HG02588 (cell line): ENCODE measurements at regions not wholly inside any gene's neighbourhood (a gene's known extent, or its start where the extent isn't known, plus 50 kb on each side); places are given as distances from the start of the nearest gene placed in this dataset.

ENCODE experiments used
- ATAC-seq: cut with Tn5 transposase; IDR thresholded peaks from one replicate; pipeline ENCODE4 v1.9.1; 2021; ENCODE audit warnings: mild to moderate bottlenecking, moderate library complexity; ENCODE audit not compliant: unreplicated experiment

DNA sequence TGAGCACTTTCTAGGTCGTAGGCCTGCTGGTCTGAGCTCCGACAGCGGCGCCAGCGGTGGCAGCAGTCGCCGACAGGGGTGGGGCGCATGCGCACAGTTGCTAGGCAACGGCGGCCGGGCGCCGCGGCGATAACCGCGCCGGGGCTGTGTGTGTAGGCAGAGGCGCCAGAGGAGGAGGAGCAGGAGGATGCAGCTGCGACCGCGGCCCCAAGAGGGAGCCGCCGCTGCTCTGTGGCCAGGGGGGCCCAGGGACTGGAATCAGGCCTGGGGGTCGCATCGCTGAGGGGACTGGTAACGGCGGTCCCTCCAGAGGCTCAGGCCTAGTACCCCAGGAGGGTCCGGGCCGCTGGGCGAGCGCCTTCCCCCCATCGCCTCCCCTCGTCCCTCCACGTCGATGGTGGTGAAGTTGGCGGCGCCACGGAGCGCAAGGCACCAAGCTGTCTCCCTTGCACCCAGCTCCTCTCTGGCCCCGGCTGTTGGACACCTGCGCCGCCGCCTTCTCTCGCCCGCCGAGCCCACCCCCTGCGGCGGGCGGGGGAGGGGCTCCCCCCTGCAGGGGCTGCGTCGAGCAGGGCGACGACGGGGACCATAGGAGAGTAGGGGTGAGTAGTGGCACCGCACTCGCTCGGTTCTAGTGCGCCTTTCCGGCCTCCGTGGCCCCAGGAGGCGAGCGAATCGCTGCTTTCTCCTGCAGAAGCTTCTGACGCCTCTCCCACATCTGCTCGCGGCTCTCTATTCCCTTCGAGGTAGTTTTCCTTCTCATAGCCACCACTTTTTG lies 58.6 kb upstream of the ZC4H2 start, which contains the start of gene ZC3H12B:
Gene ZC3H12B, plus strand, starts transcription at position 159 of the 778 bp plus-strand sequence.
- ATAC-seq, result peak; percentile 98

GRCh38 chrX:65034292-65034667 lies 58.0 kb upstream of the ZC4H2 start:
- no peak for ATAC-seq
